CD1c-positive myeloid dendritic cell (primary cell): ENCODE measurements at regions not wholly inside any gene's neighbourhood (a gene's known extent, or its start where the extent isn't known, plus 50 kb on each side); places are given as distances from the start of the nearest gene placed in this dataset.
A peak's percentile ranks its signal among the peaks of the same experiment; 100 is the strongest.
"Not testable (repeated sequence)": the region's sequence is repeated elsewhere in the genome, so short reads cannot be mapped to it uniquely, and the experiment has no call there.

Source experiments
- DNase-seq: peaks from one replicate; pipeline ENCODE4 v3.0.0-alpha.2; 2016; ENCODE audit errors: extremely low spot score

DNA sequence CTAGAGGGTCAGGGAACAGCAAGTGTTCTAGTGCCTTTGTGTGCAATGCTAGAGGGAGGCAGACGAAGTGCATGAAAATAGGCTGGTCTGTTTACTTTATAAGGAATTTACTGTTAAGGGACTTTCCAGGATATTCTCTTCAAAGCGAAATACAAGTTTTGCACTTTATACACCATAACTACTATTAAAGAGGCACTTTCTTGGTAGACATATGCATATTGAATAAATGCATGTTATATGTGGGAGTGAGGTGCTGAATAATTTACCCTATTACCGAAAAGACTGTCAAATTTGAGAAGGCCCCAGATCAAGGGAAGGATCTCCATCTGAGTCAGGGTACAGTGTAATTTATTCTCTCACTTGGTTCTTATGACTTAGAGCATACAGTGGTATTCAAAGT is 310.5 kb downstream of the S1PR1 start:
- DNase-seq = no peak

DNA sequence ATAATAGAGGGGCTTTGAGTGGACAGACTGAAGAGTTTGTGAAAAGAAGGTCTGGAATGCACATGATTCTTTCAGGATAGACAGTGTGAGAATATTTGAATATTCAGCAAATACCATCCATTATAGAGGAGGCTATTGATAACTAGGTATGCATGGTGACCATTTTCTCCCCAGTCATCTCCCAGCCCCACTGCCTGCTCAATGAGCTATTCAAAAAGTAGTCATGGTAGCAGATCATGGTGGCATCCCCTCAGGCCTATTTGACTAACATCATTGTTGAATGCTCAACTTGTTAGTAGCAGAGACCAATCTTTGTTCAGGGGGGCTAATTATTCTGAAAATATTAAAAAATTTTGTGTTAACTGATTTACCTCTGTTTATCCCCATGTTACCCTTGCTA is 311.6 kb downstream of the S1PR1 start:
- no peak for DNase-seq

DNA sequence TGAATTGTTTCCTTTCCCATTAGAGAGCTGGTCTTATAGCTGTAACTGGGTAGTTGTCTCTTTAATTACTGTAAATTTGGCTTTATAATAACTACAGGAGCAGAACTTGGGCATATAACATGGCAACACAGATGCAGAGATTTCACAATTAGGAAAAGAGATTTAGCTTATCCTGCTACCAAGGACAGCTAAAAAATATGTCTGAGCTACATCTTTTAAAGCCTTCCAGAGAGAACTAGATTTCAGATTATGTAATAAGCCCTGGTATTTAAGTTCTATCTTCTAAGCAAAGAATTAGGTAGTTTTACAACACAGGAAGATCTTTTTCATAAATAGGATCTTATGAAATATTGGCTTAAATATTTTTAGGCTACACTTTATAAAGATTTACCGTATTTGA is 313.8 kb downstream of the S1PR1 start:
- DNase-seq = no peak

GRCh38 chr1:101566883-101567538 is 330.2 kb downstream of the S1PR1 start:
- no peak for DNase-seq

DNA sequence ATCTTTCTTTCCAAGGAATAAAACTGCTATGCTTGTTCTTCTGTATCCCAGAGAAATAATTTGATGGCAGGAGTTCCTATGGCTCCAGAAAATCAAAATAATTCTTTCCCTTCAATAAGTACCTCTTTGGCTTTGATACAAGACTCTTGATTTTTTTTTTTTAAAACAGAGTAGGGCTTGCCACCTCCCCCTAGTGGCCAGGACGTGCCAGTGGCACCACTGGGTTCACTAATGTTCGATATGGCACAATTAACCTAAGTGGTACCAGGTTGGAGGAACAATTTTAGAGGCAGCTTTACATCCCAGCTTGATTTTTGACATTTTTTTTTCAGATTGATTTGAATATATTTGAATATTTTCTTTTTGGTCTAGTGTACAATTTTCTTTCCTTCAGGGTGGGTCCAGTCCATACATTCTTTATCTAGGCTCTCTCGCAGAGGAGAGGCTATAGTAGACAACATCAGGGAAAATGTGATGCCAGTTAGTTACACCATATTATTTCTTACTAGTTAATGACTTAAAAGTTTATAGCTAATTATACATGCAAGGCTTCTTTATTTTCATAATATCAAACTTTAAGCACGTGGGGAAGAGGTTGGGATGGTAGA is 330.9 kb downstream of the S1PR1 start:
- DNase-seq = peak; percentile 48

- no peak for DNase-seq
Measured at GRCh38 chr1:101587741-101588140, 350.9 kb downstream of the S1PR1 start.

GRCh38 chr1:101588677-101589076 is 351.9 kb downstream of the S1PR1 start:
- DNase-seq = no peak

DNA sequence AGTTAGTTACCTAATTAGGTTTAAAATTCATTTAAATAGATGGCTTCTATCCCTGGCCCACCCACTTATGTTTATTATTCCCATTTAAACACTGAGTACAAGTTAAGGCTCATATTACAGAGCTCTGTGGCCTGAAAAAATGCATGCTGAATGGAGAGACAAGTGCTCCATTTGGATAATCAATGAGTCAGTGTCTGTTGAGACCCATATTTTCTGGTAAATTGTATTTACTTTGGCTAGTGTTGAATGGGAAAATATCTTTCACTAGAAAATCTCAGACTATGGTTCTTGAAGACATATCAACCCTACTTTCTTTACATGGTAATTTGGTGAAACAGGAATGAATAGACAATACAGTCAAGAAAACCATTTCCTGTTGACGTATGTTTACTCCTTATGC is 356.0 kb downstream of the S1PR1 start:
- no peak for DNase-seq

DNA sequence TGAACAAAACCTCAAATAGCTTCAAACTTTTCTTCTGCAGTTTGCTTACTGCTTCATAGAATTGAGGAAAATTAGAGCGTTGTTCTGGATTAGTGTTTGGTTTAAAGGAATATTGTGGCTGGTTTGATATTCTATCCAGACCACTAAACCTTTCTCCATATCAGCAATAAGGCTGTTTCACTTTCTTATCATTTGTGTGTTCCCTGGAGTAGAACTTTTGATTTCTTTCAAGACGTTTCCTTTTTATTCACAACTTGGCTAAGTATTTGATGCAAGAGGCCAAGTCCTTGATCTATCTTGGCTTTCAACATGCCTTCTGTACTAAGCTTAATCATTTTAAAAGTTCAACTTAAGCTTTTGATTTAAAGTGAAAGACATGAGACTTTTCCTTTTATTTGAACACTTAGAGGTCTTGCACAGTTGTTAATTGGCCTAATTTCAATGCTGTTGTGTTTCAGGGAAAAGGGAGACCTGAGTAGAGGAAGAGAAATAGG is 359.1 kb downstream of the S1PR1 start:
- DNase-seq = no peak

GRCh38 chr1:101600615-101601014 is 363.8 kb downstream of the S1PR1 start:
- not testable (repeated sequence) for DNase-seq

DNA sequence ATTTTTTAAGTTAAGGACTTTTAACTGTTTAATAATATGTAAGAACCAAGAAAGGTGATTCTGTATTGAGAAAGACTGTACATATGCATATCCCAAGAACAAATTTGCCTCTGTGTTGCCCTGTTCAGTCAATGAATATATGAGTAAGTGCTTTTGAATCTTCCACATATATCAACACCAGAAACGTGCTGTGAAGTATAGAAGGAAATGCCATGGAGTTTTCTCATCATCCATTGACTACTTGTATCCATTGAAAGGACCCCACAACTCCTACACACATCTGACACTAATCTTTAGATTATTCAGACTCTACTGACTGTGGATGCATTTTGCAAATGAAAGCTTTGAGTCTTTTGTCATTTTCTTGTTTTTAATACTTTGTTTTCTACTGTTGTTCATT is 366.9 kb downstream of the S1PR1 start:
- no peak for DNase-seq

GRCh38 chr1:101605878-101606277 is 369.1 kb downstream of the S1PR1 start:
- DNase-seq = no peak

DNA sequence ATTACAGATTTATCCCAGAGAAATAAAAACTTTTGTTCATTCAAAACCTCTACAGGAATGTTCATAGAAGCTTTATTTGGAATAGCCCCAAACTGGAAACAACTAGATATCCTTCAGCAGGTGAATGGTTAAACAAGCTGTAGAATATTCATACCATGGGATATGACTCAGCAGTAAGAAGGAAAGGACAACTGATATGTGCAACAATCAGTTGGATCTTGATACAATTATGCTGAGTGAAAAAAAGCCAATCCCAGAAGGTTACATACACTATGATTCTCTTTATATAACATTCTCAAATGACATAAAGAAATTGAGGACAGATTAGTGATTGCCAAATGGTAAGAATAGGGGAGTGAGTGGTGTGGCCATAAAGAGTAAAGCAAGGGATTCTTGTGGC is 376.7 kb downstream of the S1PR1 start:
- no peak for DNase-seq

- no peak for DNase-seq
Measured at GRCh38 chr1:101618900-101619299, 377.8 kb downstream of the OLFM3 start.

DNA sequence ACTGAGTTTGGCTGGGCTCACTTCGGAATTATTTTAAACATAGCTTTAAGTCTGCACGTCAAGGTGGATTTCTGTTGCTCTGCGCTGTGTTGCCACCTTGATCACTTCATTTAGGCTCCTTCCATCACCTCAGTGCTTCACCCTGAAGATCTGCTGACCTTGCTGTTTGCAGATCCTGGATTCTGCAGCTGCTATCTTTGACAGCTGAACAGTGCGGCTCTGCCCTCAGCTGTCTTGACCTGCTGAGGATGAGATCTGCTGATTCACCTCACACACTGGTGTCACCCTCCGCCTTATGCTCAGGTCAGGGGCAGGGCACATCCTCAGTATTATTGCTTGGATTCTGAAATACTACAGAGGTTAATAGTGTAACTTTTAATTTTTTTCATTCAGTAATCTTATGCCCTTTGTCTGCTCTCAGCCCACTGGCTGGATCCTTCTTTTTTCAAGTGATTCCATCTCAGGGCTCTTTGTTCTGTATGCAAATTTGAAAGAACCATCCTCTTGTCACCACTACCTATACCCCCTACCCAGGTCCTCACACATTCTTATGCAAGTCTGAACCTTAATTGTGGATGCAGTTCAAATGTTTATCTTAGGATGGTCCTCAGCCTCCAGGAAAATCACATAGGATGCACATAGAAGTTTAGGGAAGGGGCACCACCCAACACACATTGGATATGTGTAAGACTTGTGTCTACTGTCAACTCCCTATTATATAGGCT is 364.0 kb downstream of the OLFM3 start:
- DNase-seq = no peak

DNA sequence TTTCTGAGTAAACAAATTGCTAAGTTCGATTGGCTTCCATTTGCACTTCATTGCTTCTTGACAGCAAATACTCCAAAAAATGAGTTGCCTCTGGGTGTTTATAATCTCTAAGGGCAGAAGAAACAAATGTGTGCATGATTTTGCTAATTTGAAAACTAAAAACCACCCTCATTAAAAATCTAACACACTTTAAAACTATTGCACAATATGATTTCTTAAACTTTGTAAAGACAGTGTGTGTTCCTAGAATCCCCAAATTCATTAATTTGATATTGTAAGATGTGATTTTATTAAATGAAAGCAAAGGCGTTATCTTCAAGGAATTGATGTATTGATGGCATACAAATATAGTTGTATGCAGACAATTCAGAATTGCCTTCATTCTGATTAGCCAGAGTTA is 350.9 kb downstream of the OLFM3 start:
- no peak for DNase-seq

- DNase-seq = no peak
Measured at GRCh38 chr1:101652484-101652883, 344.2 kb downstream of the OLFM3 start.

DNA sequence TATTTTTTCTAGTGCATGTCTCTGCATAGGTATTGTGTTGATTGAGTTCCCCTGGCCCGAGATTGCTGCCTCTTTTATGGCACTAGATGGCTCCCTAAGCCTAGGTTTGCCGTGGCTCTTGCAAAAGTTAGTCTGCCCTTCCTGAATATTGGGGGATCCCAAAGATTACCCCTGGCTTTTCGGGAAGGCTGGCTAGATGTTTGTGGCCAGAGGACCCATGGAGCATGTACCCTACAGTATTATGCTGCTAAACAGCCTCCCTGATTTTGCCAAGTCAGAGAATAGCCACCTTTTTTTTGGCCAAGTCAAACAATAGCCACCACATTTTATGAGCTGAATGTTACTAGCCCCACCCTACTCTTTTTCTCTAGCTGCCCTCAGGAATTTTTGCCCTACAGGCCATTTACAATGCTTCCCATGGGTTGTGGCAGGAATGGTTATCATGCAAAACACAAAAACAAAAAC is 343.2 kb downstream of the OLFM3 start:
- no peak for DNase-seq

GRCh38 chr1:101664726-101665125 is 332.0 kb downstream of the OLFM3 start:
- DNase-seq = no peak

- DNase-seq = no peak
Measured at GRCh38 chr1:101667761-101668160, 329.0 kb downstream of the OLFM3 start.

GRCh38 chr1:101683136-101683535 is 313.6 kb downstream of the OLFM3 start:
- DNase-seq = no peak

- no peak for DNase-seq
Measured at GRCh38 chr1:101683561-101683960, 313.2 kb downstream of the OLFM3 start.

GRCh38 chr1:101697072-101697471 is 299.7 kb downstream of the OLFM3 start:
- DNase-seq = no peak
